SU-DHL-6 (cell line): ENCODE measurements at regions not wholly inside any gene's neighbourhood (a gene's known extent, or its start where the extent isn't known, plus 50 kb on each side); places are given as distances from the start of the nearest gene placed in this dataset.

ENCODE experiments used
- EZH2phosphoT487 ChIP-seq: fragments of 200-600 bp; sonication (generic), shearing (Covaris generic); conservative IDR thresholded peaks from 2 replicates; pipeline ENCODE4 v1.6.1; 2018; ENCODE audit warnings: mild to moderate bottlenecking, antibody characterized with exemption, low read length, moderate library complexity, mixed read lengths
- TF ChIP-seq, protein P1 (sequence below): fragments of 200-600 bp; sonication (generic); IDR thresholded peaks from one replicate; pipeline ENCODE4 v1.5.1; 2017; ENCODE audit warnings: antibody characterized with exemption, mild to moderate bottlenecking, low read length, moderate library complexity; ENCODE audit not compliant: insufficient read depth, poor library complexity, severe bottlenecking

GRCh38 chr4:117692538-117692937, 341.7 kb upstream of the NDST3 start:
- TF ChIP-seq, protein P1, sequence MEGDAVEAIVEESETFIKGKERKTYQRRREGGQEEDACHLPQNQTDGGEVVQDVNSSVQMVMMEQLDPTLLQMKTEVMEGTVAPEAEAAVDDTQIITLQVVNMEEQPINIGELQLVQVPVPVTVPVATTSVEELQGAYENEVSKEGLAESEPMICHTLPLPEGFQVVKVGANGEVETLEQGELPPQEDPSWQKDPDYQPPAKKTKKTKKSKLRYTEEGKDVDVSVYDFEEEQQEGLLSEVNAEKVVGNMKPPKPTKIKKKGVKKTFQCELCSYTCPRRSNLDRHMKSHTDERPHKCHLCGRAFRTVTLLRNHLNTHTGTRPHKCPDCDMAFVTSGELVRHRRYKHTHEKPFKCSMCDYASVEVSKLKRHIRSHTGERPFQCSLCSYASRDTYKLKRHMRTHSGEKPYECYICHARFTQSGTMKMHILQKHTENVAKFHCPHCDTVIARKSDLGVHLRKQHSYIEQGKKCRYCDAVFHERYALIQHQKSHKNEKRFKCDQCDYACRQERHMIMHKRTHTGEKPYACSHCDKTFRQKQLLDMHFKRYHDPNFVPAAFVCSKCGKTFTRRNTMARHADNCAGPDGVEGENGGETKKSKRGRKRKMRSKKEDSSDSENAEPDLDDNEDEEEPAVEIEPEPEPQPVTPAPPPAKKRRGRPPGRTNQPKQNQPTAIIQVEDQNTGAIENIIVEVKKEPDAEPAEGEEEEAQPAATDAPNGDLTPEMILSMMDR = no peak
- no peak for TF ChIP-seq EZH2phosphoT487
